ENCODE measurements at regions not wholly inside any gene's neighbourhood (a gene's known extent, or its start where the extent isn't known, plus 50 kb on each side); places are given as distances from the start of the nearest gene placed in this dataset.

GRCh38 chr2:10982931-10983701 is 71.4 kb downstream of the KCNF1 start:
- Histone ChIP-seq H3K4me3 (ENCODE audit: insufficient read depth, low read depth, low read length) (0 out of 2 replicates have a peak overlapping the region, but pooled peaks have one; percentile 1), H2BK120ac (ENCODE audit: low read depth, low read length) (peak overlapping the region; percentile 91), H3K4me1 (ENCODE audit: control insufficient read depth, insufficient read depth, low read length) (peaks cover 9% of the 10 kb centered on the region; the same call in 1 of the 2 replicates), H4K8ac (ENCODE audit: low read depth in 2 of 2, low read length in 2 of 2) (peak overlapping the region; percentile 72 to 94; a peak in 3 of 4 replicates), H2AK9ac (replicated peaks; ENCODE audit: low read depth, low read length, poor library complexity) (peak overlapping the region; percentile 70), H4K20me1 (ENCODE audit: insufficient read depth, low read length) (no peaks in the 10 kb centered on the region), H3K9me3 (ENCODE audit: control insufficient read depth, insufficient read depth, low read length) (no peaks in the 10 kb centered on the region), H3K4ac (ENCODE audit: low read depth, low read length) (peak overlapping the region; percentile 57), H4K5ac (ENCODE audit: low read depth, low read length) (peak overlapping the region; percentile 82), H4K91ac (ENCODE audit: insufficient read depth, low read depth, low read length) (peak overlapping the region; percentile 86), H3K18ac (ENCODE audit: low read depth, low read length) (peak overlapping the region; percentile 71; the same call in 1 of the 2 replicates), H2AFZ (replicated peaks; ENCODE audit: low read length, poor library complexity) (peak overlapping the region; percentile 93), H3K36me3 (ENCODE audit: control insufficient read depth, insufficient read depth, low read length) (no peaks in the 10 kb centered on the region), H2BK5ac (ENCODE audit: low read depth, low read length, poor library complexity, severe bottlenecking) (no peak overlapping the region), H3K9me1 (ENCODE audit: insufficient read depth, low read length) (peaks cover 6% of the 10 kb centered on the region; the same call in 1 of the 2 replicates), H3K79me1 (ENCODE audit: low read depth in 1 of 2, low read length in 2 of 2) (no peaks in the 10 kb centered on the region), H3K27ac (ENCODE audit: insufficient read depth, low read length) (peak overlapping the region; percentile 41), H2AK5ac (ENCODE audit: low read depth, low read length) (peak overlapping the region; percentile 51; the same call in 1 of the 2 replicates), H3K14ac (replicated peaks; ENCODE audit: low read depth, low read length) (peak overlapping the region; percentile 82), H3K9ac (ENCODE audit: low read depth, low read length) (peak overlapping the region; percentile 6), H3K56ac (ENCODE audit: extremely low read depth, insufficient read depth, low read length) (peak overlapping the region; percentile 55), H3K4me2 (ENCODE audit: low read depth, low read length) (peak overlapping the region; percentile 61), H3K27me3 (ENCODE audit: control insufficient read depth, insufficient read depth, low read length) (no peaks in the 10 kb centered on the region; the same call in 1 of the 2 replicates), H3K23ac (ENCODE audit: low read depth, low read length) (peak overlapping the region; percentile 76), H2BK20ac (ENCODE audit: low read depth, low read length) (peak overlapping the region; percentile 67), H2BK15ac (ENCODE audit: low read depth, low read length) (peak overlapping the region; percentile 33; the same call in 1 of the 3 replicates)
- ChIA-PET CTCF (interaction anchor here (0.6 to 1.0 kb wide), 2 partner anchors 10 to 734 kb away, joined by 3 read pairs; no protein-coding TSS in a partner anchor), POLR2A (ENCODE audit: unreplicated experiment) (no interaction called here)
- WGBS, 2 experiments (ENCODE audit: extremely low coverage in 2 of 2, insufficient read length in 1 of 2) = 11% methylated on average over 10 of the region's 25 CpGs; no CpG with 5 or more reads in 1 of the 2 experiments
- intact Hi-C loops (cut with micrococcal nuclease) (no loop called here), dilution Hi-C loops (cut with HindIII; ENCODE audit: low sequenced_read_pairs, unreplicated experiment) (no loop called here), in situ Hi-C loops (cut with MboI; ENCODE audit: low sequenced_read_pairs) (no loop called here)
- no TSS peak for BruUV-seq (replicated peaks)
- DNase-seq (peak; percentile 16), ATAC-seq (ENCODE audit: low read depth) (peak; percentile 84)
- TF ChIP-seq CEBPB (IDR thresholded peaks at IDR 0.05; ENCODE audit: low read depth, low read length) (no peak), CTCF (conservative IDR thresholded peaks at IDR 0.05; ENCODE audit: low read depth, low read length) (no peak), CHD1 (IDR thresholded peaks at IDR 0.05; ENCODE audit: low read depth, low read length) (no peak), MAFK (IDR thresholded peaks at IDR 0.05; ENCODE audit: low read depth, low read length) (no peak), FOS (IDR thresholded peaks at IDR 0.05; ENCODE audit: low read depth, low read length) (no peak), MXI1 (IDR thresholded peaks at IDR 0.05; ENCODE audit: borderline replicate concordance, low read depth, low read length) (no peak), ELK1 (IDR thresholded peaks at IDR 0.05; ENCODE audit: borderline replicate concordance, low read depth, low read length) (no peak), RFX5 (IDR thresholded peaks at IDR 0.05; ENCODE audit: low read depth, low read length) (no peak), MAZ (IDR thresholded peaks at IDR 0.05; ENCODE audit: borderline replicate concordance, low read depth, low read length) (no peak), POLR2A (IDR thresholded peaks at IDR 0.05; ENCODE audit: low read depth, low read length) (no peak), BHLHE40 (IDR thresholded peaks at IDR 0.05; ENCODE audit: low read depth, low read length) (no peak), USF2 (IDR thresholded peaks at IDR 0.05; ENCODE audit: low read depth, low read length) (no peak), RAD21 (IDR thresholded peaks at IDR 0.05; ENCODE audit: low read length) (no peak), NFE2L2 (IDR thresholded peaks at IDR 0.05; ENCODE audit: low read depth, low read length) (no peak)
